Prostate gland (tissue), 2 donors: ENCODE measurements at regions not wholly inside any gene's neighbourhood (a gene's known extent, or its start where the extent isn't known, plus 50 kb on each side); places are given as distances from the start of the nearest gene placed in this dataset.

ENCODE experiments used
- POLR2A ChIP-seq: fragments of 450-650 bp; IDR thresholded peaks from one replicate; pipeline ENCODE4 v1.6.1; 2016; ENCODE audit warnings: antibody characterized with exemption, mild to moderate bottlenecking
- POLR2AphosphoS5 ChIP-seq: sonication (generic); formaldehyde crosslinking; IDR thresholded peaks from one replicate; pipeline ENCODE4 v1.6.1; 2017; ENCODE audit warnings: antibody characterized with exemption
- TF ChIP-seq, protein P1 (sequence below), 4 experiments: fragments of 200-600 bp in 2 of 4; fragments of 450-650 bp in 2 of 4; sonication (generic) in 2 of 4; IDR thresholded peaks; 1 replicate in 3 of 4; 2 replicates in 1 of 4; pipeline ENCODE4 v1.5.1; 2016 to 2019; ENCODE audit warnings: antibody characterized with exemption in 4 of 4, mild to moderate bottlenecking in 2 of 4, moderate library complexity in 2 of 4

DNA sequence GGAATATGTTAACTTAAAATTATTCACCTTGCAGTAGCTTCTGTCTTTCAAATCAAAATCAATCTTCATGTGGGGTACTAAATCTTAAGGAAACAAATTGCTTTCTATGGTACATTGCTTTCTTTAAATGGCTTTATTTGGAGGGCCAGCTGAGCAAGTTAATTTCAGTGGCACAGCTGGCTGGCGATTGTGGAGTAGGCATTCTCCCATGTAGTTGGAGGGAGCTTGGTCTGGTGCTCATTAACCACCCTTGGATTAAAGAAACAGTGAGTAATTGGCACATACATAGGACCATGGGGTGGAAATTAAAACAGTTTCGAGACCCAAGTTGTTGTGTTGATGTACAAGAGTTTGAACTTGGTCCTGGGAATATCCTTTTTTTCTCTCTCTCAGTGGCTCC lies 201.3 kb upstream of the CHD6 start:
- TF ChIP-seq POLR2A (no peak), POLR2AphosphoS5 (no peak)
- TF ChIP-seq, protein P1, sequence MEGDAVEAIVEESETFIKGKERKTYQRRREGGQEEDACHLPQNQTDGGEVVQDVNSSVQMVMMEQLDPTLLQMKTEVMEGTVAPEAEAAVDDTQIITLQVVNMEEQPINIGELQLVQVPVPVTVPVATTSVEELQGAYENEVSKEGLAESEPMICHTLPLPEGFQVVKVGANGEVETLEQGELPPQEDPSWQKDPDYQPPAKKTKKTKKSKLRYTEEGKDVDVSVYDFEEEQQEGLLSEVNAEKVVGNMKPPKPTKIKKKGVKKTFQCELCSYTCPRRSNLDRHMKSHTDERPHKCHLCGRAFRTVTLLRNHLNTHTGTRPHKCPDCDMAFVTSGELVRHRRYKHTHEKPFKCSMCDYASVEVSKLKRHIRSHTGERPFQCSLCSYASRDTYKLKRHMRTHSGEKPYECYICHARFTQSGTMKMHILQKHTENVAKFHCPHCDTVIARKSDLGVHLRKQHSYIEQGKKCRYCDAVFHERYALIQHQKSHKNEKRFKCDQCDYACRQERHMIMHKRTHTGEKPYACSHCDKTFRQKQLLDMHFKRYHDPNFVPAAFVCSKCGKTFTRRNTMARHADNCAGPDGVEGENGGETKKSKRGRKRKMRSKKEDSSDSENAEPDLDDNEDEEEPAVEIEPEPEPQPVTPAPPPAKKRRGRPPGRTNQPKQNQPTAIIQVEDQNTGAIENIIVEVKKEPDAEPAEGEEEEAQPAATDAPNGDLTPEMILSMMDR (IDR thresholded peaks at IDR 0.05): no peak
